ENCODE measurements at regions not wholly inside any gene's neighbourhood (a gene's known extent, or its start where the extent isn't known, plus 50 kb on each side); places are given as distances from the start of the nearest gene placed in this dataset.
A peak's percentile ranks its signal among the peaks of the same experiment; 100 is the strongest.

DNA sequence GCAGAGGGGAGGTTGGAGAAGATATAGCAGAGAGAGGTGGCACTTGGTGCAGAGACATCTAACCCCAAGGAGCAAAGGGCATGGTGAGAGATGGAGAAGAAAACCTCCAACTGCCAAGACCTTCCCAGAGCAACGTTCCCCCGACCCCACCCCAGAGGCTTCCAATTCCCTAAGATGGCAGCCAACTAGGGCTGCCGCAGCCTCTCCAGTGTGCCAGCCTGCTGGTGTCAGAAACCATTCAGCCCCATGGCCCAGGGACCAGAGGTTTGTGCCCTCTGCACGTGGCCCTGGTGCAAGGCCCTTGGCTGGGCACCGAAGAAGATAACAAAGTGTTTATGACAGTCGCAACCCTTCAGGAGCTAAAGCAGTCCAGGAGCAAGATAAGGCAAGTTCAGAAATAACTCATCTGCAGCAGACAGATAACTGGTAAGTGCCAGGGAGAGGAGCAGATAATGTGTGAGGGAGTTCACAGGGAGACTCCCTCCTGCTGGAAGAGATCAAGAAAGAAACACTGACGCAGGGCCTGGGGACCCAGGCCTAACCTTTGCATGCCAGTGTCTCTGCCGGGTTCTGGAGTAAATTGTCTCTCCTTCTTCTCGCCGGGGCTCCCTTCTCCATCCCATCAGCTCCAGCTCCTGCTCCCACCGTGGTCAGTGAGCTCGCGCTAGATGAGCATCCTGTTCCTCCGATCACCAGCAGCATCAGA is 66.1 kb upstream of the ID2 start (continued):
- TF ChIP-seq ZNF695 (CRISPR knock-in tag; IDR thresholded peaks at IDR 0.05) (no peak), RAD21 (CRISPR knock-in tag; conservative IDR thresholded peaks at IDR 0.05 in 1 of 2, IDR thresholded peaks at IDR 0.05 in 1 of 2) (peak; percentile 16 to 24; a peak in 3 of 4 replicates), ZBTB17 (CRISPR knock-in tag; IDR thresholded peaks at IDR 0.05) (peak; percentile 86), NR4A1 (CRISPR knock-in tag; IDR thresholded peaks at IDR 0.05) (no peak), NR4A1 (tag; IDR thresholded peaks at IDR 0.05) (peak; percentile 84; the same call in 1 of the 2 replicates), SP1 (CRISPR knock-in tag; IDR thresholded peaks at IDR 0.05) (peak; percentile 37; the same call in 1 of the 2 replicates), CXXC5 (CRISPR knock-in tag; IDR thresholded peaks at IDR 0.05) (peak; percentile 78), CEBPB (tag; IDR thresholded peaks at IDR 0.05) (0 out of 2 replicates have a peak, but pooled peaks have one; percentile 11), MLLT1 (IDR thresholded peaks at IDR 0.05) (0 out of 4 replicates have a peak, but pooled peaks of 1 of the 2 experiments have one; percentile 39), GTF2B (IDR thresholded peaks at IDR 0.05; ENCODE audit: extremely low read depth, insufficient read length) (no peak), ZNF696 (CRISPR knock-in tag; conservative IDR thresholded peaks at IDR 0.05) (0 out of 2 replicates have a peak, but pooled peaks have one; percentile 19), NFE2 (IDR thresholded peaks at IDR 0.05; ENCODE audit: low read depth) (peak; percentile 17; the same call in 1 of the 2 replicates), ZNF212 (CRISPR knock-in tag; IDR thresholded peaks at IDR 0.05) (0 out of 2 replicates have a peak, but pooled peaks have one; percentile 32), DMBX1 (CRISPR knock-in tag; IDR thresholded peaks at IDR 0.05; ENCODE audit: borderline replicate concordance) (peak; percentile 63; the same call in 1 of the 2 replicates)
- TF ChIP-seq, protein P1, sequence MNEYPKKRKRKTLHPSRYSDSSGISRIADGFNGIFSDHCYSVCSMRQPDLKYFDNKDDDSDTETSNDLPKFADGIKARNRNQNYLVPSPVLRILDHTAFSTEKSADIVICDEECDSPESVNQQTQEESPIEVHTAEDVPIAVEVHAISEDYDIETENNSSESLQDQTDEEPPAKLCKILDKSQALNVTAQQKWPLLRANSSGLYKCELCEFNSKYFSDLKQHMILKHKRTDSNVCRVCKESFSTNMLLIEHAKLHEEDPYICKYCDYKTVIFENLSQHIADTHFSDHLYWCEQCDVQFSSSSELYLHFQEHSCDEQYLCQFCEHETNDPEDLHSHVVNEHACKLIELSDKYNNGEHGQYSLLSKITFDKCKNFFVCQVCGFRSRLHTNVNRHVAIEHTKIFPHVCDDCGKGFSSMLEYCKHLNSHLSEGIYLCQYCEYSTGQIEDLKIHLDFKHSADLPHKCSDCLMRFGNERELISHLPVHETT (CRISPR knock-in tag; conservative IDR thresholded peaks at IDR 0.05 in 1 of 2, IDR thresholded peaks at IDR 0.05 in 1 of 2), result peak in 1 of 2 experiments; percentile 88; a peak in 2 of 4 replicates
- TF ChIP-seq, protein P2, sequence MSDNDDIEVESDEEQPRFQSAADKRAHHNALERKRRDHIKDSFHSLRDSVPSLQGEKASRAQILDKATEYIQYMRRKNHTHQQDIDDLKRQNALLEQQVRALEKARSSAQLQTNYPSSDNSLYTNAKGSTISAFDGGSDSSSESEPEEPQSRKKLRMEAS (CRISPR knock-in tag; IDR thresholded peaks at IDR 0.05), result peak; percentile 18; the same call in 1 of the 2 replicates
- TF ChIP-seq, protein P3, sequence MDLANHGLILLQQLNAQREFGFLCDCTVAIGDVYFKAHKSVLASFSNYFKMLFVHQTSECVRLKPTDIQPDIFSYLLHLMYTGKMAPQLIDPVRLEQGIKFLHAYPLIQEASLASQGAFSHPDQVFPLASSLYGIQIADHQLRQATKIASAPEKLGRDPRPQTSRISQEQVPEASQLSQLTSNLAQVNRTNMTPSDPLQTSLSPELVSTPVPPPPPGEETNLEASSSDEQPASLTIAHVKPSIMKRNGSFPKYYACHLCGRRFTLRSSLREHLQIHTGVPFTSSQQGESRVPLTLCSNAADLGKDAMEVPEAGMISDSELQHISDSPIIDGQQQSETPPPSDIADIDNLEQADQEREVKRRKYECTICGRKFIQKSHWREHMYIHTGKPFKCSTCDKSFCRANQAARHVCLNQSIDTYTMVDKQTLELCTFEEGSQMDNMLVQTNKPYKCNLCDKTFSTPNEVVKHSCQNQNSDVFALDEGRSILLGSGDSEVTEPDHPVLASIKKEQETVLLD (IDR thresholded peaks at IDR 0.05), result 0 out of 2 replicates have a peak, but pooled peaks have one; percentile 62
- TF ChIP-seq, protein P4, sequence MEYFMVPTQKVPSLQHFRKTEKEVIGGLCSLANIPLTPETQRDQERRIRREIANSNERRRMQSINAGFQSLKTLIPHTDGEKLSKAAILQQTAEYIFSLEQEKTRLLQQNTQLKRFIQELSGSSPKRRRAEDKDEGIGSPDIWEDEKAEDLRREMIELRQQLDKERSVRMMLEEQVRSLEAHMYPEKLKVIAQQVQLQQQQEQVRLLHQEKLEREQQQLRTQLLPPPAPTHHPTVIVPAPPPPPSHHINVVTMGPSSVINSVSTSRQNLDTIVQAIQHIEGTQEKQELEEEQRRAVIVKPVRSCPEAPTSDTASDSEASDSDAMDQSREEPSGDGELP (CRISPR knock-in tag; IDR thresholded peaks at IDR 0.05; ENCODE audit: borderline replicate concordance), result peak; percentile 59
- TF ChIP-seq, protein P5, sequence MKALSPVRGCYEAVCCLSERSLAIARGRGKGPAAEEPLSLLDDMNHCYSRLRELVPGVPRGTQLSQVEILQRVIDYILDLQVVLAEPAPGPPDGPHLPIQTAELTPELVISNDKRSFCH (CRISPR knock-in tag; IDR thresholded peaks at IDR 0.05), result no peak
- TF ChIP-seq, protein P5 (tag; IDR thresholded peaks at IDR 0.05), result peak; percentile 82

Measured in K562 (cell line).